IMR-90 (cell line): ENCODE measurements at regions not wholly inside any gene's neighbourhood (a gene's known extent, or its start where the extent isn't known, plus 50 kb on each side); places are given as distances from the start of the nearest gene placed in this dataset.

Experiments used
- ATAC-seq: fragments of 200-7000 bp; cut with Tn5 transposase; 2 replicates; pipeline ENCODE4 v1.9.1; 2020; ENCODE audit warnings: low read depth, mild to moderate bottlenecking, moderate library complexity
- BruUV-seq: library from RNA; stranded (reverse); fragments of 400-500 nt; replicated peaks from 2 replicates; lab custom pipeline; 2021; lab: Mats Ljungman, UMichigan
- CTCF ChIA-PET: fragments of 300-600 bp; formaldehyde crosslinking; extraction: SDS; loops from one replicate; lab custom pipeline; 2021; ENCODE audit warnings: antibody characterized with exemption; lab: Yijun Ruan, JAX
- POLR2A ChIA-PET: fragments of 300-600 bp; sonication (Branson Sonifier 250); formaldehyde crosslinking; loops from one replicate; lab custom pipeline; 2022; ENCODE audit warnings: antibody characterized with exemption; ENCODE audit not compliant: unreplicated experiment; lab: Charles Lee
- DNase-seq: peaks from one replicate; pipeline ENCODE4 v3.0.0; 2013
- H2AFZ ChIP-seq: replicated peaks from 2 replicates; pipeline ENCODE3; 2013; ENCODE audit warnings: low read length, mild to moderate bottlenecking; ENCODE audit not compliant: poor library complexity
- H2AK5ac ChIP-seq: 2 replicates; pipeline ENCODE4 v1.6.1; 2013; ENCODE audit warnings: low read depth, low read length, inconsistent platforms
- H2AK9ac ChIP-seq: replicated peaks from 2 replicates; pipeline ENCODE3; 2013; ENCODE audit warnings: mild to moderate bottlenecking, low read depth, low read length, moderate library complexity; ENCODE audit not compliant: poor library complexity
- H2BK120ac ChIP-seq: 2 replicates; pipeline ENCODE4 v1.6.1; 2013; ENCODE audit warnings: low read depth, low read length, inconsistent platforms
- H2BK15ac ChIP-seq: 3 replicates; pipeline ENCODE4 v1.6.1; 2013; ENCODE audit warnings: low read depth, low read length, inconsistent platforms
- H2BK20ac ChIP-seq: 2 replicates; pipeline ENCODE4 v1.6.1; 2013; ENCODE audit warnings: low read depth, mild to moderate bottlenecking, inconsistent platforms, low read length, moderate library complexity
- H2BK5ac ChIP-seq: 2 replicates; pipeline ENCODE4 v1.6.1; 2013; ENCODE audit warnings: mild to moderate bottlenecking, low read depth, low read length, inconsistent platforms; ENCODE audit not compliant: poor library complexity, severe bottlenecking
- H3K14ac ChIP-seq: replicated peaks from 2 replicates; pipeline ENCODE4 v1.6.1; 2013; ENCODE audit warnings: low read depth, low read length, inconsistent platforms
- H3K18ac ChIP-seq: 2 replicates; pipeline ENCODE4 v1.6.1; 2013; ENCODE audit warnings: low read depth, low read length, control low read depth
- H3K23ac ChIP-seq: 2 replicates; pipeline ENCODE4 v1.6.1; 2013; ENCODE audit warnings: low read depth, low read length, inconsistent platforms
- H3K27ac ChIP-seq: 2 replicates; pipeline ENCODE4 v1.5.1; 2013; ENCODE audit warnings: mild to moderate bottlenecking, control low read depth, low read length; ENCODE audit not compliant: insufficient read depth
- H3K27me3 ChIP-seq: 2 replicates; pipeline ENCODE4 v1.6.1; 2013; ENCODE audit warnings: low read length; ENCODE audit not compliant: control insufficient read depth, insufficient read depth
- H3K36me3 ChIP-seq: 2 replicates; pipeline ENCODE4 v1.6.1; 2013; ENCODE audit warnings: low read length, mixed read lengths; ENCODE audit not compliant: control insufficient read depth, insufficient read depth
- H3K4ac ChIP-seq: 2 replicates; pipeline ENCODE4 v1.6.1; 2013; ENCODE audit warnings: low read depth, low read length, inconsistent platforms
- H3K4me1 ChIP-seq: 2 replicates; pipeline ENCODE4 v1.6.1; 2013; ENCODE audit warnings: low read length, mixed read lengths; ENCODE audit not compliant: control insufficient read depth, insufficient read depth
- H3K4me2 ChIP-seq: 2 replicates; pipeline ENCODE4 v1.6.1; 2013; ENCODE audit warnings: low read depth, mild to moderate bottlenecking, control low read depth, low read length, moderate library complexity
- H3K4me3 ChIP-seq: 2 replicates; pipeline ENCODE4 v1.5.1; 2013; ENCODE audit warnings: low read depth, mild to moderate bottlenecking, control low read depth, low read length, moderate library complexity; ENCODE audit not compliant: insufficient read depth
- H3K56ac ChIP-seq: 2 replicates; pipeline ENCODE4 v1.6.1; 2013; ENCODE audit warnings: low read length, inconsistent platforms; ENCODE audit not compliant: insufficient read depth; ENCODE audit errors: extremely low read depth
- H3K79me1 ChIP-seq, 2 experiments: 2 replicates each; pipeline ENCODE4 v1.6.1; 2013; ENCODE audit warnings: low read length in 2 of 2, inconsistent platforms in 1 of 2, low read depth in 1 of 2
- H3K9ac ChIP-seq: 2 replicates; pipeline ENCODE4 v1.6.1; 2013; ENCODE audit warnings: low read depth, low read length, control low read depth
- H3K9me1 ChIP-seq: 2 replicates; pipeline ENCODE4 v1.6.1; 2013; ENCODE audit warnings: low read length, inconsistent platforms; ENCODE audit not compliant: insufficient read depth
- H3K9me3 ChIP-seq: 2 replicates; pipeline ENCODE4 v1.6.1; 2013; ENCODE audit warnings: low read length; ENCODE audit not compliant: control insufficient read depth, insufficient read depth
- H4K20me1 ChIP-seq: 2 replicates; pipeline ENCODE4 v1.6.1; 2013; ENCODE audit warnings: low read length, inconsistent platforms; ENCODE audit not compliant: insufficient read depth
- H4K5ac ChIP-seq: 2 replicates; pipeline ENCODE4 v1.6.1; 2013; ENCODE audit warnings: mild to moderate bottlenecking, low read depth, low read length, control low read depth
- H4K8ac ChIP-seq, 2 experiments: 2 replicates each; pipeline ENCODE4 v1.6.1; 2013; ENCODE audit warnings: low read depth in 2 of 2, low read length in 2 of 2, control low read depth in 1 of 2, inconsistent platforms in 1 of 2
- H4K91ac ChIP-seq: 2 replicates; pipeline ENCODE4 v1.6.1; 2013; ENCODE audit warnings: low read depth, low read length, inconsistent platforms; ENCODE audit not compliant: insufficient read depth
- RFX5 ChIP-seq: IDR thresholded peaks from 2 replicates; pipeline ENCODE4 v1.8.0; 2012; ENCODE audit warnings: low read depth, mild to moderate bottlenecking, low read length, moderate library complexity
- whole genome bisulfite sequencing, 2 experiments: methylation state at CpG; one replicate each; pipeline versions ENCODE4 v1.1.5 to v1.1.7; 2013; ENCODE audit warnings: missing lambda C conversion rate in 2 of 2; ENCODE audit not compliant: insufficient read length in 1 of 2; ENCODE audit errors: extremely low coverage in 2 of 2; 5-methylcytosine and 5-hydroxymethylcytosine counted together
- dilution Hi-C: fragments of 300-500 bp; cut with HindIII; formaldehyde crosslinking; loops from one replicate; pipeline ENCODE4 v1.14.3; 2018; ENCODE audit warnings: low sequenced_read_pairs; ENCODE audit not compliant: unreplicated experiment
- in situ Hi-C: fragments of 300-500 bp; cut with MboI; formaldehyde crosslinking; loops from 3 replicates; pipeline ENCODE4 v1.14.3; 2019; ENCODE audit warnings: low sequenced_read_pairs, inconsistent platforms, mixed read lengths
- intact Hi-C: fragments of 100-400 bp; cut with micrococcal nuclease; formaldehyde crosslinking; loops from 2 replicates; pipeline ENCODE4 v1.10.0; 2022

DNA sequence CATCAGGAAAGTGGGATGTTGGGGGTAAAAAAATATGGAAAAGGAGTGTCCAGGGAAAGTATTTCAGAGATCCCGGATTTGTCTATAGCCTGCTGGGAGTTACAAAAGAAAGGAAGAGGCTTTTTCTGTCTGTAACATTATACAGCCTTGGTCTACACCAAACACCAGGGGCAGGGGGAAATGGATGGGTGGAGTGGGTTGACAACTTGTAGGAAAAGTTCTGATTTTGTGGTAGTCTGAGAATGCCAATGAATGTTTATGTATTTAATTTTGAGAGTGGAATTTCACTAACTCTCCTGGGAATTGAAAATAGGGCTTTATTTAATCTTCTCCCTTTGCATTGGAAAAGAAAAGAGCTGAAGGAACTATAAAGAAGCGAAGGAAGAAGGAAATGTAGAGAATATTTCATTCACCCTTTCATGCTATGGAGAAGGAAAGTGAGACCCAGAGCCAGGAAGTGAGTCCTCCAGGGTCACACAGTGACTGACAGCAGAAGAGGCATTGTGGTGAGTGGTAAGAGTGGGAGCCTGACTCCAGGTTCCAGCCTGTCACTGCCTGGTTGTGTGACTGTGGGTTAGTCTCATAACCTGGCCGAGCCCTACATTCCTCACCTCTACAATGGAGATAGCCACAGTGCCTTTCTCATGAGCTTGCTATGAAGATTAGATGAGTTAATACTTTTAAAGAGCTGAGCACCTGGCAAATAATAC is 346.3 kb upstream of the TNP1 start:
- Histone ChIP-seq H3K4me2 (no peak overlapping the region), H3K9ac (peak overlapping the region; percentile 33; the same call in 1 of the 2 replicates), H2BK20ac (peak overlapping the region; percentile 87), H3K9me1 (peaks cover 5% of the 10 kb centered on the region; the same call in 1 of the 2 replicates), H4K20me1 (no peaks in the 10 kb centered on the region), H3K27ac (no peak overlapping the region; the same call in 1 of the 2 replicates), H2AFZ (peak overlapping the region; percentile 73), H2BK120ac (peak overlapping the region; percentile 93), H3K36me3 (no peaks in the 10 kb centered on the region), H2AK9ac (peak overlapping the region; percentile 60), H3K23ac (0 out of 2 replicates have a peak overlapping the region, but pooled peaks have one; percentile 12), H4K91ac (peak overlapping the region; percentile 14; the same call in 1 of the 2 replicates), H3K14ac (peak overlapping the region; percentile 38), H3K4ac (peak overlapping the region; percentile 68), H2BK5ac (no peak overlapping the region), H3K18ac (peak overlapping the region; percentile 64), H3K4me3 (no peak overlapping the region), H4K5ac (peak overlapping the region; percentile 17), H3K9me3 (peaks cover 7% of the 10 kb centered on the region), H3K27me3 (no peaks in the 10 kb centered on the region), H3K79me1 (no peaks in the 10 kb centered on the region), H4K8ac (peak overlapping the region; percentile 27 to 80; a peak in 3 of 4 replicates), H2BK15ac (peak overlapping the region; percentile 75; the same call in 2 of the 3 replicates), H3K4me1 (peaks cover 2% of the 10 kb centered on the region), H3K56ac (peak overlapping the region; percentile 28; the same call in 1 of the 2 replicates), H2AK5ac (peak overlapping the region; percentile 61)
- DNase-seq (no peak), ATAC-seq (no peak)
- no peak for TF ChIP-seq RFX5
- in situ Hi-C loops, result no loop called here
- no TSS peak for BruUV-seq
- ChIA-PET POLR2A (no interaction called here), CTCF (interaction anchor here (0.9 kb wide), 2 partner anchors 12 to 31 kb away, joined by 3 read pairs; no protein-coding TSS in a partner anchor)
- dilution Hi-C loops, result no loop called here
- intact Hi-C loops, result no loop called here
- no CpG with 5 or more reads among the region's 3 CpGs for WGBS, 2 experiments
